GM23338 (cell line): ENCODE measurements at regions not wholly inside any gene's neighbourhood (a gene's known extent, or its start where the extent isn't known, plus 50 kb on each side); places are given as distances from the start of the nearest gene placed in this dataset.

ENCODE experiments used
- ATAC-seq: fragments of 200-7000 bp; cut with Tn5 transposase; 3 replicates; pipeline ENCODE4 v1.9.1; 2020
- DNase-seq: peaks from one replicate; pipeline ENCODE4 v3.0.0-alpha.2; 2015; ENCODE audit warnings: low spot score
- H2AFZ ChIP-seq: fragments of 200-600 bp; sonication (generic); 2 replicates; pipeline ENCODE4 v1.8.0; 2016; ENCODE audit warnings: antibody characterized with exemption, mild to moderate bottlenecking, moderate library complexity
- H3F3A ChIP-seq: fragments of 200-600 bp; sonication (generic); replicated peaks from 2 replicates; pipeline ENCODE4 v1.8.0; 2017; ENCODE audit warnings: antibody characterized with exemption, mixed run types, low read depth
- H3K27ac ChIP-seq: fragments of 200-600 bp; sonication (generic); 2 replicates; pipeline ENCODE4 v1.6.1; 2016; ENCODE audit warnings: low read depth
- H3K27me3 ChIP-seq: fragments of 200-600 bp; sonication (generic); 2 replicates; pipeline ENCODE4 v1.8.0; 2016; ENCODE audit warnings: mild to moderate bottlenecking, mixed run types, moderate library complexity; ENCODE audit not compliant: insufficient read depth
- H3K36me3 ChIP-seq: fragments of 200-600 bp; sonication (generic); 2 replicates; pipeline ENCODE4 v1.8.0; 2016; ENCODE audit warnings: mild to moderate bottlenecking; ENCODE audit not compliant: insufficient read depth
- H3K4me1 ChIP-seq: fragments of 200-600 bp; sonication (generic); 2 replicates; pipeline ENCODE4 v1.8.0; 2016; ENCODE audit warnings: mild to moderate bottlenecking, moderate library complexity; ENCODE audit not compliant: insufficient read depth
- H3K4me2 ChIP-seq: fragments of 200-600 bp; sonication (generic); 2 replicates; pipeline ENCODE4 v1.7.1; 2017; ENCODE audit warnings: mixed run types
- H3K4me3 ChIP-seq: fragments of 200-600 bp; sonication (generic); 2 replicates; pipeline ENCODE4 v1.6.1; 2016; ENCODE audit warnings: mixed run types
- H3K79me2 ChIP-seq: fragments of 200-600 bp; sonication (generic); replicated peaks from 2 replicates; pipeline ENCODE4 v1.8.0; 2017; ENCODE audit warnings: mild to moderate bottlenecking; ENCODE audit not compliant: insufficient read depth
- H3K9me2 ChIP-seq: fragments of 200-600 bp; sonication (generic); 2 replicates; pipeline ENCODE4 v1.8.0; 2017; ENCODE audit not compliant: insufficient read depth
- H4K20me1 ChIP-seq: fragments of 200-600 bp; sonication (generic); replicated peaks from 2 replicates; pipeline ENCODE4 v1.8.0; 2017; ENCODE audit warnings: mild to moderate bottlenecking; ENCODE audit not compliant: insufficient read depth
- H3K27ac Mint-ChIP-seq: 2 replicates; pipeline ENCODE4 v1.8.0; 2020; ENCODE audit warnings: inconsistent platforms, mild to moderate bottlenecking, moderate library complexity, mixed read lengths
- H3K27me3 Mint-ChIP-seq: 3 replicates; pipeline ENCODE4 v1.8.0; 2022; ENCODE audit warnings: low read depth, mild to moderate bottlenecking, moderate library complexity, mixed read lengths, inconsistent platforms; ENCODE audit not compliant: insufficient read depth, poor library complexity
- H3K36me3 Mint-ChIP-seq: 3 replicates; pipeline ENCODE4 v1.8.0; 2021; ENCODE audit warnings: low read depth, mild to moderate bottlenecking, inconsistent platforms, moderate library complexity, mixed read lengths
- H3K4me1 Mint-ChIP-seq: 3 replicates; pipeline ENCODE4 v1.8.0; 2020; ENCODE audit warnings: mild to moderate bottlenecking, inconsistent platforms, mixed read lengths
- H3K4me3 Mint-ChIP-seq: 3 replicates; pipeline ENCODE4 v1.8.0; 2021; ENCODE audit warnings: moderate library complexity, mild to moderate bottlenecking, inconsistent platforms, mixed read lengths
- H3K9me3 Mint-ChIP-seq: 3 replicates; pipeline ENCODE4 v1.8.0; 2020; ENCODE audit warnings: moderate library complexity, mild to moderate bottlenecking, inconsistent platforms, mixed read lengths
- CREB1 ChIP-seq: fragments of 250-450 bp; sonication (Bioruptor Pico); IDR thresholded peaks from 2 replicates; pipeline ENCODE4 v1.5.0; 2020; ENCODE audit warnings: low read depth, mild to moderate bottlenecking, moderate library complexity
- EZH2 ChIP-seq: fragments of 200-600 bp; sonication (generic); IDR thresholded peaks from one replicate; pipeline ENCODE4 v1.8.0; 2017; ENCODE audit warnings: antibody characterized with exemption, mild to moderate bottlenecking, low read depth; ENCODE audit not compliant: unreplicated experiment
- EZH2phosphoT487 ChIP-seq: fragments of 200-600 bp; sonication (generic); IDR thresholded peaks from one replicate; pipeline ENCODE4 v1.8.1; 2018; ENCODE audit warnings: antibody characterized with exemption; ENCODE audit not compliant: unreplicated experiment
- JUNB ChIP-seq: IDR thresholded peaks from one replicate; pipeline ENCODE4 v1.6.1; 2016; ENCODE audit warnings: antibody characterized with exemption; ENCODE audit not compliant: unreplicated experiment
- NANOG ChIP-seq: IDR thresholded peaks from 2 replicates; pipeline ENCODE4 v1.6.1; 2016; ENCODE audit warnings: antibody characterized with exemption, borderline replicate concordance
- POLR2AphosphoS5 ChIP-seq: IDR thresholded peaks from 2 replicates; pipeline ENCODE4 v1.6.1; 2016; ENCODE audit warnings: antibody characterized with exemption, low read depth
- STAT1 ChIP-seq: IDR thresholded peaks from one replicate; pipeline ENCODE4 v1.6.1; 2016; ENCODE audit warnings: antibody characterized with exemption; ENCODE audit not compliant: unreplicated experiment
- ZNF114 ChIP-seq: fragments of 250-450 bp; sonication (Bioruptor Pico); IDR thresholded peaks from 2 replicates; pipeline ENCODE4 v1.5.0; 2020; ENCODE audit warnings: mild to moderate bottlenecking, moderate library complexity
- ZNF331 ChIP-seq: fragments of 250-450 bp; sonication (Bioruptor Pico); IDR thresholded peaks from 2 replicates; pipeline ENCODE4 v1.5.0; 2020; ENCODE audit warnings: low read depth, mild to moderate bottlenecking, moderate library complexity
- TF ChIP-seq, protein P1 (sequence below): IDR thresholded peaks from one replicate; pipeline ENCODE4 v1.6.1; 2018; ENCODE audit warnings: antibody characterized with exemption; ENCODE audit not compliant: unreplicated experiment
- TF ChIP-seq, protein P2 (sequence below): IDR thresholded peaks from 2 replicates; pipeline ENCODE4 v1.6.1; 2016; ENCODE audit warnings: antibody characterized with exemption
- TF ChIP-seq, protein P3 (sequence below): fragments of 250-450 bp; sonication (Bioruptor Pico); IDR thresholded peaks from 2 replicates; pipeline ENCODE4 v1.5.0; 2020; ENCODE audit warnings: mild to moderate bottlenecking, moderate library complexity
- TF ChIP-seq, protein P4 (sequence below), 2 experiments: fragments of 200-600 bp in 1 of 2; sonication (generic) in 1 of 2; conservative IDR thresholded peaks; 2 replicates each; pipeline versions ENCODE4 v1.5.1 to v1.6.1; 2016 to 2017; ENCODE audit warnings: antibody characterized with exemption in 2 of 2, low read depth in 2 of 2, mild to moderate bottlenecking in 2 of 2, moderate library complexity in 1 of 2

DNA sequence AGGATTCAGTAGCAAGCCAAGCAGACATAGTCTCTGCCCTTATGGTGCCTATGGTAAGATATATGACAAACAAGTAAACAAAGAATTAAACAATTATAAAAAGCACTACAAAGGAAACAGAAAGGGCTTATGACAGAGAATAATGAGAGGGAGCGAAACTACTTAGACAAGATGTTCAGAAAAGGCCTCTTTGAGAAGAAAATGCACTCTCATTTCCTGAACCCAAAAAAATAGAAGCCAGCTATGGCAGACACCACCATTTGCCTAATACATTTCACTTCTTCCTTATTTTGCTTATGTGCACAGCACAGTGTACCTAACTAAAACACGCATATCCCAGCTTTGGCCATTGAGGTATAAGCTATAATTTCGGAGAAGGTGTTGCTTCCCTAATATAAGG lies 465.5 kb upstream of the PPP2R3A start:
- DNase-seq = no peak
- no peak overlapping the region for H3K27ac ChIP-seq
- H3F3A ChIP-seq = no peaks in the 10 kb centered on the region
- Mint-ChIP-seq H3K27ac (no peak overlapping the region), H3K36me3 (no peaks in the 10 kb centered on the region), H3K9me3 (no peaks in the 10 kb centered on the region; the same call in 2 of the 3 replicates), H3K4me1 (peaks cover 10% of the 10 kb centered on the region), H3K27me3 (peaks cover 4% of the 10 kb centered on the region), H3K4me3 (no peak overlapping the region)
- no peak overlapping the region; the same call in 1 of the 2 replicates for H2AFZ ChIP-seq
- ATAC-seq = no peak
- peaks cover 7% of the 10 kb centered on the region for H3K4me1 ChIP-seq
- H3K9me2 ChIP-seq = no peaks in the 10 kb centered on the region
- no peak for TF ChIP-seq EZH2
- TF ChIP-seq ZNF331 = no peak
- TF ChIP-seq, protein P1, sequence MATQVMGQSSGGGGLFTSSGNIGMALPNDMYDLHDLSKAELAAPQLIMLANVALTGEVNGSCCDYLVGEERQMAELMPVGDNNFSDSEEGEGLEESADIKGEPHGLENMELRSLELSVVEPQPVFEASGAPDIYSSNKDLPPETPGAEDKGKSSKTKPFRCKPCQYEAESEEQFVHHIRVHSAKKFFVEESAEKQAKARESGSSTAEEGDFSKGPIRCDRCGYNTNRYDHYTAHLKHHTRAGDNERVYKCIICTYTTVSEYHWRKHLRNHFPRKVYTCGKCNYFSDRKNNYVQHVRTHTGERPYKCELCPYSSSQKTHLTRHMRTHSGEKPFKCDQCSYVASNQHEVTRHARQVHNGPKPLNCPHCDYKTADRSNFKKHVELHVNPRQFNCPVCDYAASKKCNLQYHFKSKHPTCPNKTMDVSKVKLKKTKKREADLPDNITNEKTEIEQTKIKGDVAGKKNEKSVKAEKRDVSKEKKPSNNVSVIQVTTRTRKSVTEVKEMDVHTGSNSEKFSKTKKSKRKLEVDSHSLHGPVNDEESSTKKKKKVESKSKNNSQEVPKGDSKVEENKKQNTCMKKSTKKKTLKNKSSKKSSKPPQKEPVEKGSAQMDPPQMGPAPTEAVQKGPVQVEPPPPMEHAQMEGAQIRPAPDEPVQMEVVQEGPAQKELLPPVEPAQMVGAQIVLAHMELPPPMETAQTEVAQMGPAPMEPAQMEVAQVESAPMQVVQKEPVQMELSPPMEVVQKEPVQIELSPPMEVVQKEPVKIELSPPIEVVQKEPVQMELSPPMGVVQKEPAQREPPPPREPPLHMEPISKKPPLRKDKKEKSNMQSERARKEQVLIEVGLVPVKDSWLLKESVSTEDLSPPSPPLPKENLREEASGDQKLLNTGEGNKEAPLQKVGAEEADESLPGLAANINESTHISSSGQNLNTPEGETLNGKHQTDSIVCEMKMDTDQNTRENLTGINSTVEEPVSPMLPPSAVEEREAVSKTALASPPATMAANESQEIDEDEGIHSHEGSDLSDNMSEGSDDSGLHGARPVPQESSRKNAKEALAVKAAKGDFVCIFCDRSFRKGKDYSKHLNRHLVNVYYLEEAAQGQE = no peak
- no peak for TF ChIP-seq EZH2phosphoT487
- TF ChIP-seq, protein P2, sequence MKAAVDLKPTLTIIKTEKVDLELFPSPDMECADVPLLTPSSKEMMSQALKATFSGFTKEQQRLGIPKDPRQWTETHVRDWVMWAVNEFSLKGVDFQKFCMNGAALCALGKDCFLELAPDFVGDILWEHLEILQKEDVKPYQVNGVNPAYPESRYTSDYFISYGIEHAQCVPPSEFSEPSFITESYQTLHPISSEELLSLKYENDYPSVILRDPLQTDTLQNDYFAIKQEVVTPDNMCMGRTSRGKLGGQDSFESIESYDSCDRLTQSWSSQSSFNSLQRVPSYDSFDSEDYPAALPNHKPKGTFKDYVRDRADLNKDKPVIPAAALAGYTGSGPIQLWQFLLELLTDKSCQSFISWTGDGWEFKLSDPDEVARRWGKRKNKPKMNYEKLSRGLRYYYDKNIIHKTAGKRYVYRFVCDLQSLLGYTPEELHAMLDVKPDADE = no peak
- TF ChIP-seq ZNF114 (CRISPR knock-in tag) = no peak
- TF ChIP-seq, protein P3, sequence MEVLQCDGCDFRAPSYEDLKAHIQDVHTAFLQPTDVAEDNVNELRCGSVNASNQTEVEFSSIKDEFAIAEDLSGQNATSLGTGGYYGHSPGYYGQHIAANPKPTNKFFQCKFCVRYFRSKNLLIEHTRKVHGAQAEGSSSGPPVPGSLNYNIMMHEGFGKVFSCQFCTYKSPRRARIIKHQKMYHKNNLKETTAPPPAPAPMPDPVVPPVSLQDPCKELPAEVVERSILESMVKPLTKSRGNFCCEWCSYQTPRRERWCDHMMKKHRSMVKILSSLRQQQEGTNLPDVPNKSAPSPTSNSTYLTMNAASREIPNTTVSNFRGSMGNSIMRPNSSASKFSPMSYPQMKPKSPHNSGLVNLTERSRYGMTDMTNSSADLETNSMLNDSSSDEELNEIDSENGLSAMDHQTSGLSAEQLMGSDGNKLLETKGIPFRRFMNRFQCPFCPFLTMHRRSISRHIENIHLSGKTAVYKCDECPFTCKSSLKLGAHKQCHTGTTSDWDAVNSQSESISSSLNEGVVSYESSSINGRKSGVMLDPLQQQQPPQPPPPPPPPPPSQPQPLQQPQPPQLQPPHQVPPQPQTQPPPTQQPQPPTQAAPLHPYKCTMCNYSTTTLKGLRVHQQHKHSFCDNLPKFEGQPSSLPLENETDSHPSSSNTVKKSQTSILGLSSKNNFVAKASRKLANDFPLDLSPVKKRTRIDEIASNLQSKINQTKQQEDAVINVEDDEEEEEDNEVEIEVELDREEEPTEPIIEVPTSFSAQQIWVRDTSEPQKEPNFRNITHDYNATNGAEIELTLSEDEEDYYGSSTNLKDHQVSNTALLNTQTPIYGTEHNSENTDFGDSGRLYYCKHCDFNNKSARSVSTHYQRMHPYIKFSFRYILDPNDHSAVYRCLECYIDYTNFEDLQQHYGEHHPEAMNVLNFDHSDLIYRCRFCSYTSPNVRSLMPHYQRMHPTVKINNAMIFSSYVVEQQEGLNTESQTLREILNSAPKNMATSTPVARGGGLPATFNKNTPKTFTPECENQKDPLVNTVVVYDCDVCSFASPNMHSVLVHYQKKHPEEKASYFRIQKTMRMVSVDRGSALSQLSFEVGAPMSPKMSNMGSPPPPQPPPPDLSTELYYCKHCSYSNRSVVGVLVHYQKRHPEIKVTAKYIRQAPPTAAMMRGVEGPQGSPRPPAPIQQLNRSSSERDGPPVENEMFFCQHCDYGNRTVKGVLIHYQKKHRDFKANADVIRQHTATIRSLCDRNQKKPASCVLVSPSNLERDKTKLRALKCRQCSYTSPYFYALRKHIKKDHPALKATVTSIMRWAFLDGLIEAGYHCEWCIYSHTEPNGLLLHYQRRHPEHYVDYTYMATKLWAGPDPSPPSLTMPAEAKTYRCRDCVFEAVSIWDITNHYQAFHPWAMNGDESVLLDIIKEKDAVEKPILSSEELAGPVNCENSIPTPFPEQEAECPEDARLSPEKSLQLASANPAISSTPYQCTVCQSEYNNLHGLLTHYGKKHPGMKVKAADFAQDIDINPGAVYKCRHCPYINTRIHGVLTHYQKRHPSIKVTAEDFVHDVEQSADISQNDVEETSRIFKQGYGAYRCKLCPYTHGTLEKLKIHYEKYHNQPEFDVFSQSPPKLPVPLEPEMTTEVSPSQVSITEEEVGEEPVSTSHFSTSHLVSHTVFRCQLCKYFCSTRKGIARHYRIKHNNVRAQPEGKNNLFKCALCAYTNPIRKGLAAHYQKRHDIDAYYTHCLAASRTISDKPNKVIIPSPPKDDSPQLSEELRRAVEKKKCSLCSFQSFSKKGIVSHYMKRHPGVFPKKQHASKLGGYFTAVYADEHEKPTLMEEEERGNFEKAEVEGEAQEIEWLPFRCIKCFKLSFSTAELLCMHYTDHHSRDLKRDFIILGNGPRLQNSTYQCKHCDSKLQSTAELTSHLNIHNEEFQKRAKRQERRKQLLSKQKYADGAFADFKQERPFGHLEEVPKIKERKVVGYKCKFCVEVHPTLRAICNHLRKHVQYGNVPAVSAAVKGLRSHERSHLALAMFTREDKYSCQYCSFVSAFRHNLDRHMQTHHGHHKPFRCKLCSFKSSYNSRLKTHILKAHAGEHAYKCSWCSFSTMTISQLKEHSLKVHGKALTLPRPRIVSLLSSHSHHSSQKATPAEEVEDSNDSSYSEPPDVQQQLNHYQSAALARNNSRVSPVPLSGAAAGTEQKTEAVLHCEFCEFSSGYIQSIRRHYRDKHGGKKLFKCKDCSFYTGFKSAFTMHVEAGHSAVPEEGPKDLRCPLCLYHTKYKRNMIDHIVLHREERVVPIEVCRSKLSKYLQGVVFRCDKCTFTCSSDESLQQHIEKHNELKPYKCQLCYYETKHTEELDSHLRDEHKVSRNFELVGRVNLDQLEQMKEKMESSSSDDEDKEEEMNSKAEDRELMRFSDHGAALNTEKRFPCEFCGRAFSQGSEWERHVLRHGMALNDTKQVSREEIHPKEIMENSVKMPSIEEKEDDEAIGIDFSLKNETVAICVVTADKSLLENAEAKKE = no peak
- no peak for TF ChIP-seq NANOG
- TF ChIP-seq CREB1 (CRISPR knock-in tag) = no peak
- TF ChIP-seq JUNB = no peak
- TF ChIP-seq POLR2AphosphoS5 = no peak
- no peak for TF ChIP-seq STAT1
- TF ChIP-seq, protein P4, sequence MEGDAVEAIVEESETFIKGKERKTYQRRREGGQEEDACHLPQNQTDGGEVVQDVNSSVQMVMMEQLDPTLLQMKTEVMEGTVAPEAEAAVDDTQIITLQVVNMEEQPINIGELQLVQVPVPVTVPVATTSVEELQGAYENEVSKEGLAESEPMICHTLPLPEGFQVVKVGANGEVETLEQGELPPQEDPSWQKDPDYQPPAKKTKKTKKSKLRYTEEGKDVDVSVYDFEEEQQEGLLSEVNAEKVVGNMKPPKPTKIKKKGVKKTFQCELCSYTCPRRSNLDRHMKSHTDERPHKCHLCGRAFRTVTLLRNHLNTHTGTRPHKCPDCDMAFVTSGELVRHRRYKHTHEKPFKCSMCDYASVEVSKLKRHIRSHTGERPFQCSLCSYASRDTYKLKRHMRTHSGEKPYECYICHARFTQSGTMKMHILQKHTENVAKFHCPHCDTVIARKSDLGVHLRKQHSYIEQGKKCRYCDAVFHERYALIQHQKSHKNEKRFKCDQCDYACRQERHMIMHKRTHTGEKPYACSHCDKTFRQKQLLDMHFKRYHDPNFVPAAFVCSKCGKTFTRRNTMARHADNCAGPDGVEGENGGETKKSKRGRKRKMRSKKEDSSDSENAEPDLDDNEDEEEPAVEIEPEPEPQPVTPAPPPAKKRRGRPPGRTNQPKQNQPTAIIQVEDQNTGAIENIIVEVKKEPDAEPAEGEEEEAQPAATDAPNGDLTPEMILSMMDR (conservative IDR thresholded peaks at IDR 0.05; ENCODE audit: low read depth in 2 of 2) = no peak
- no peaks in the 10 kb centered on the region for H3K27me3 ChIP-seq
- no peak overlapping the region for H3K4me2 ChIP-seq
- no peaks in the 10 kb centered on the region for H3K79me2 ChIP-seq
- H3K4me3 ChIP-seq = no peak overlapping the region
- H4K20me1 ChIP-seq = no peaks in the 10 kb centered on the region
- H3K36me3 ChIP-seq = no peaks in the 10 kb centered on the region
